Thyroid gland (tissue), 4 donors: ENCODE measurements at regions not wholly inside any gene's neighbourhood (a gene's known extent, or its start where the extent isn't known, plus 50 kb on each side); places are given as distances from the start of the nearest gene placed in this dataset.

Source experiments
- POLR2A ChIP-seq, 2 donors: fragments of 450-650 bp; IDR thresholded peaks; one replicate each; pipeline ENCODE4 v1.6.1; 2017; ENCODE audit warnings: antibody characterized with exemption in 2 of 2, mild to moderate bottlenecking in 2 of 2, moderate library complexity in 1 of 2
- TF ChIP-seq, protein P1 (sequence below), 6 experiments: fragments of 200-600 bp in 3 of 6; fragments of 450-650 bp in 3 of 6; sonication (generic) in 3 of 6; IDR thresholded peaks; one replicate each; pipeline ENCODE4 v1.5.1; 2016 to 2019; ENCODE audit warnings: antibody characterized with exemption in 6 of 6, mild to moderate bottlenecking in 2 of 6, inconsistent platforms in 1 of 6, moderate library complexity in 1 of 6

DNA sequence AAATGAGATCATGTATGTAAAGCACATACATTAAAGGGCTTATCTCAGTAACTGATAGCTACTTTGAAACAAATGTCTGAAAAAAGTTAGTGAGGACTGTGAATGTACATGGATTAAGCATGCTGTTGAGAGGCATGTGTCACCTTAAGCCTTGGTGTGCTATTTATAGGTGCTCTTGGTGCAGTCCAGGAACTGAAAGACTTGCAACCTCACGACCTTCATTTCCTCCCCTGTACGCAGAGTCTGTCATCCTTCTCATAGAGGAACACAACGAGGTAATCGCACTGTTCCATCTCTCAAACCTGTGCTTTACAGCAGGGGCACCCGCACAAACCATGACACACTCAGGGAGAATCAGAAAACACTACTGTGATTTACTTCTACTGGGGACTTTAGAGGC, 65.6 kb downstream of the UFM1 start:
- no peak for TF ChIP-seq POLR2A (IDR thresholded peaks at IDR 0.05)
- TF ChIP-seq, protein P1, sequence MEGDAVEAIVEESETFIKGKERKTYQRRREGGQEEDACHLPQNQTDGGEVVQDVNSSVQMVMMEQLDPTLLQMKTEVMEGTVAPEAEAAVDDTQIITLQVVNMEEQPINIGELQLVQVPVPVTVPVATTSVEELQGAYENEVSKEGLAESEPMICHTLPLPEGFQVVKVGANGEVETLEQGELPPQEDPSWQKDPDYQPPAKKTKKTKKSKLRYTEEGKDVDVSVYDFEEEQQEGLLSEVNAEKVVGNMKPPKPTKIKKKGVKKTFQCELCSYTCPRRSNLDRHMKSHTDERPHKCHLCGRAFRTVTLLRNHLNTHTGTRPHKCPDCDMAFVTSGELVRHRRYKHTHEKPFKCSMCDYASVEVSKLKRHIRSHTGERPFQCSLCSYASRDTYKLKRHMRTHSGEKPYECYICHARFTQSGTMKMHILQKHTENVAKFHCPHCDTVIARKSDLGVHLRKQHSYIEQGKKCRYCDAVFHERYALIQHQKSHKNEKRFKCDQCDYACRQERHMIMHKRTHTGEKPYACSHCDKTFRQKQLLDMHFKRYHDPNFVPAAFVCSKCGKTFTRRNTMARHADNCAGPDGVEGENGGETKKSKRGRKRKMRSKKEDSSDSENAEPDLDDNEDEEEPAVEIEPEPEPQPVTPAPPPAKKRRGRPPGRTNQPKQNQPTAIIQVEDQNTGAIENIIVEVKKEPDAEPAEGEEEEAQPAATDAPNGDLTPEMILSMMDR (IDR thresholded peaks at IDR 0.05): no peak
